COLO829 (cell line): ENCODE measurements at regions not wholly inside any gene's neighbourhood (a gene's known extent, or its start where the extent isn't known, plus 50 kb on each side); places are given as distances from the start of the nearest gene placed in this dataset.
"Not testable (repeated sequence)": the region's sequence is repeated elsewhere in the genome, so short reads cannot be mapped to it uniquely, and the experiment has no call there.

Source experiments
- DNase-seq: peaks from one replicate; pipeline ENCODE4 v3.0.0; 2012; ENCODE audit warnings: low spot score

DNA sequence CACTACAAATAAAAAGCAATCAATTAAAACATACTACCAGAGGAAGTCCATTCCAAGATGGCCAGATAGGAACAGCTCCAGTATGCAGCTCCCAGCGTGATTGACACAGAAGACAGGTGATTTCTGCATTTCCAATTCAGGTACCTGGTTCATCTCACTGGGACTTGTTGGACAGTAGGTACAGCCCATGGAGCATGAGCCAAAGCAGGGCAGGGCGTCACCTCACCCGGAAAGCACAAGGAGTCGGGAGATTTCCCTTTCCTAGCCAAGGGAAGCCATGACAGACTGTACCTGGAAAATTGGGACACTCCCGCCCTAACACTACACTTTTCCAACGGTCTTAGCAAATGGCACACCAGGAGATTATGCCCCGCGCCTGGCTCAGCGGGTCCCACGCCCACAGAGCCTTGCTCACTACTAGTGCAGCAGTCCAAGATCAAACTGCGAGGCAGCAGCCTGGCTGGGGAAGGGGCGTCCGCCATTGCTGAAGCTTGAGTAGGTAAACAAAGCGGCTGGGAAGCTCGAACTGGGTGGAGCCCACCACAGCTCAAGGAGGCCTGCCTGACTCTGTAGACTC lies 106.0 kb downstream of the BUD13 start:
- not testable (repeated sequence) for DNase-seq

DNA sequence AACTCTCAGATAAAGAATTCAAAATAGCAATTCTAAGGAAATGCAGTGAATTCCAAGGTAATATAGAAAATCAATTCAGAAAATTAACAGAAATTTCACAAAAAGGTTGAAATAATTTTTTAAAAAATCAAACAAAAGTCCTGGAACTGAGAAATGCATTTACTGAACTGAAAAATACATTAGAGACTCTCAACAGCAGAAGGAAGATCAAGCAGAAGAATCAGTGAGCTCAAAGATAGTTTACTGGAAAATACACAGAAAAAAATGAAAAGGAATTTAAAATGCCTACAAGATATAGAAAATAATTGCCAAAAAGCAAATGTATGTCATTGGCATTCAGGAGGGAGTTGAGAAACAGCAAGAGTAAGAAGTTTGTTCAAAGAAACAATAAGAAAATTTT lies 107.3 kb downstream of the BUD13 start:
- no peak for DNase-seq

DNA sequence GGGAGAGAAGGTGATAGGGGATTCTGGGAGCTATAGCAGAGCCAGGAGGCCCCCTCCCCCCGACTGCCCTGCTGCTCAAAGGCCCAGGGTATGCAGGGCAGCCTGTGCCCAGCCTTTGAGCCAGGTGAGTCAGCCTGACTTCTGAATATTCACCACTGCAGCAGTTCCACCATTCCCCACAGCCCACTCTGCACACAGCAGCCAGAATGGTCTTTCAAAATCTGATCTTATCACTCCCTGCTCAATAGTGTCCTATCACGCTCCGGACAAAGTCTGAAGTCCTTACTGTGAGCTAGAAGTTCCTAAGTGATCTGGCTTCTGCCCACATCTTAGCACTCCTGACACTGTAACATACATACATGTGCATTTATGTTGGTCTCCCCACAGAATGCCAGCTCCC lies 111.7 kb downstream of the BUD13 start:
- DNase-seq: no peak

DNA sequence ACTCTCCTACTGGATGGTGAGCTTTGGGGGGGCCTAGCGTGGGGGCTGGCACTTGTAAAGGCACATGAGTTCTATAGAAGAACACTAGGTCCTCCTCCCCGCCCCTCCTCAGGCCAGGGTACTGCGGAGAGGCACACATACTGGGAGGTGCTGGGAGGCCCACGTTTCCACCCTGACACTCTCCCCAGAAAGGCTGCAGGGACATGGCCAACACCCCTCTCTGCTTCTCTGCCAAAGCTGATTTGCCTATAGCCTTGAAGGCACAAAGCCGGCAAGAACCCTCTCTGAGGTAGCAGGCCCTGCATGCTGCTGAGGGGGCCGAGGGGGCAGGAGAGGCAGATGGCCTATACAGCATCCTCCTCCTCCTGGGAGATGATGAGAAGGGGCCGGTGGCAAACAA lies 112.8 kb downstream of the BUD13 start:
- no peak for DNase-seq

DNA sequence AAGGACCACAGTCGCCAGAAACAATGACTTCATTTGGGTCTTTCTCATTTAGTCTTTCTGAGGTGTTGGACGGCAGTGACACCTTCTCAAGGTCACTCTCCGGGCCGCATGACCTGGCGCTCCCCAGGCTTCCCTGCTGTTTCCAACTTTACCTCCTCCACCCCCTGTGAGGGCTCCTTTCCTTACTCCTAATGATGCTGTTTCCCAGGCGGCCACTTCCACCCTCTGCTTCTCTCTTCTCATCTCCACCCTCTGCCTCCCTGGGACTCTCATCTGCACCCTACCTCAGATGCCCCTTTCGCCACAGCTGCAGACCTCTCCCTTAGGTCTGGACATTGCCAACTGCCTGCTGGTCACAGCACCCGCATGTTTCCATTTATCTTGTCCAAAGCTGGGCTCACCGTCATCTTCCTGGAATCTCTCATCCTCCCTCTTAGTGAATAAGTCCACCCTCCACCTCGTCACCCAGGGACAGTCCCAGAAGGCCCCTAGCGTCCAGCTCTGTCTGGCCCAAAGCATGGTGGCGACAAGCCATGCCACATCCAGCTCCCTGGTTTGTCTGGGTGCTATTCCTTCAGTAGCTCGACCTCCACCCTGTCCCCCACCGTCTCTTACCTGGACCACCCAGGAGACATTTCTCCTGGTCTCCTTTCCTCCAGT lies 113.8 kb downstream of the BUD13 start:
- DNase-seq: no peak

DNA sequence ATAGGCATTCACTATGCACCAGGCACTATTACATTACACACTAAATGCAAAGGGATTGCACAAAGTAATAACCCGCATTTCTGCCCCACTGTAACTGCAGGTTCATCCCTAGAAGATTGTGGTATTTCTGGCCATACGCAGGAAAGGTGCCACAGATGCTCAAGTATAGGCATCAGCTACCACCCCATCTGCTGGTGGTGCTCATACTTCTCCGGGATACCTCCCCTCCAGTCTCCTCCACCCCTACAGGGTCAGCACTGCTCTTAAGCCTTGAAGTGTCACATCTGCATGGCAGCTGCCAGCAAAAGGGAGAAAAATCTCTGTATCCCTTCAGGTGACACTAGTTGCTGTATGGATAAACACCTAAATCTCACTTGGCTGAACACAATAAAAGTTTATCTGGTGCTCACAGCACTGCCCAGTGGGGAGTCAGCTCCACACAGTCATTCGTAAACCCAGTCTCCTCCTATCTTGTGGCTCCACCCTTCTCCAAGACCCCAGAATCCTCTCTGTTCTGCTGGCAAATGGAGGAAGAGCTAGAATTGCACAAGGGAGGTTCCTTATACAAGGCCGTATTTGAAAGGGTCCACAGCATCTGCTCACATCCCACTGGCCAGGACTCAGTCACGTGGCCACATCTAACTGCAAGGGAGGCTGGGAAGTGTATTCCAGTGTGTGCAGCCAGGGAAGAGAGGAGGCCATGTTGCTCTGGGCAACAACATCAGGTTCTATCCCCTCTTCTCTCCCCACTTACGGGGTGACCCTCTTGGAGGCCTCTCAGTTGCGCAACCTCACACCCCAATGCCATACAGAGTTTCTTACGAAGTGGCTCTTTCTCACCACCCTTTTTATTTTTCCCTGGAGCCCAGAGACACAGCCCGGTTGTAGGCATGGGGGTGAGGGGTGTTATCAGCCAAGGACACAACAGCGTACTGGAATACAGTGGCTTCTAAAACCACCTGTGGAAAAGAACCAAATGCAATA lies 114.7 kb downstream of the BUD13 start:
- DNase-seq: no peak

DNA sequence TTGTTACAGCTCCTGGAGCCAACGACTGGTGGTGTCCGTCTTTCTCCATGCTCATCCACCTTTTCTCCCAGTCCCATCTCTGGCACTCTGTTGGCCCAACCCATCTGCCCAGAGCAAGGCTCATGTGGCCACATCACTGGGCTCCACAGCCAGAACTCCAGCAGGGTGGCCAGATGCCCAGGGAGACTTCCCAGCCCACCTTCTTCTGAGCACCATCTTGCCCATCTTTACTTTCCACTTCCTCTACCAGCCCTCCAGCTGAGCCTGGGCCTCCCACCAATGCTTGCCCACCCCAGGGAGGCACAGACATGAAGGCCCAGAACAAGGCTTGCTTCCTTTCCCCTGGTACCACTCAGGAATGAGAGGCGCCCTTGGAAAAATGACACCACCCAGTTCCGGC lies 116.8 kb downstream of the BUD13 start:
- DNase-seq: no peak

DNA sequence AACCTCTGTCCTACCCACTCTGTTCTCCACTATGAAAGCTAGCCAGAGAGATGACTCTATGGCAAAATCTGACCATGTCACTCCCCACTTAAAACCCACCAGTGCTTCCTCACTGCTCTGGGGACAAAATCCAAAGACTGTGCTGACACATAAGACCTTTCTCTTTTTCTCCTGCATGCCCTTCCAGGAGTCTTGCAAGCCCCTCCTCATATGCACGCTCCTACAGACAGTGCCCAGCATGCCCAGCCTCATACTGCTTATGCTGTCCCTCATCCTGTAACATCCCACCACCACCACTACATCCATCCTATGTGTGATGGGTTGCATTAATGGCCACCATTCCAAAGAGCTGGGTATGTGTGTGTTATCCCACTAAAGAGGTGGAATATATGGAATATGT lies 118.3 kb downstream of the BUD13 start:
- DNase-seq: no peak

DNA sequence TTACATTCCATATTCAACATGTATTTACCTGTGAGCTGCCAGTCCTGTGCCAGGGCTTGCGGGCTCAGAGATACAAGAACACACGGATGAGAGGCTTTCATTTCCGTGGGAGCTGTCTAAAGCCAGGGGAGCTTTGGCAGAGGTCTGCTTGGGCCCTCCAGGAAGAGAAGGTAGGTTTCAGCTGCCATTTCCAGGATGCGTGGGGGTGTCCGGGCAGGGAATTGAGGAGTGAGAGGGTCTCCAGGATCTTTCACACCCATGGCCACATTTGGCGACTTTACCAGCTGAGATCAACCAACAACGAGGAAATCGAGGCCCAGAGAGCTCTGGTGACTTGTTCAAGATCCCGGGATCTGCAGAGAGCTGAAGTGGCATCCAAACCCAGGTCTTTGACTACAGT lies 119.6 kb downstream of the BUD13 start:
- no peak for DNase-seq

DNA sequence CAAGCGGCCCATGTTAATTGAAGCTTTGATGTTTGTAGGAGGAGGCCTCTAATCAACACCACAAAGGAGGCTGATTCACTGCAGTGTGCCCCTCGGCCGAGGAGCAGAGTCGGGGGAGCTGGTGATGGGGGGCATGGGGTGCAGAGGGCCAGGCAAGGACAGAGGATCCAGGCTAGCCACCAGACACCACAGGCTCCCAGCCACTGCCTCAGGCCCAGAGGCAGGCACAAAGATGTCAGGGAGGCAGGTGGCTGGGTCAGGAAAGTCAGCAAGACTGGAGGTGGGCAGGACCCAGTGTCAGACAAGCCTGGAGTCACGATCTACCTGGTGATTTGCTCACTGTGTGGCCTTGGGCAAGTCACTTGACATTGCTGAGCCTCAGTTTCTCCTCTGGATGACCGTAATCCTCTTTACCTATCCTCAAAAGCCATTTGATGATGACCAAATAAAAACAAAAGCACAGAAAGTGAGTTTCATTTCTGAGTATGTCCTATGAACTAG lies 121.0 kb downstream of the BUD13 start:
- DNase-seq: no peak

DNA sequence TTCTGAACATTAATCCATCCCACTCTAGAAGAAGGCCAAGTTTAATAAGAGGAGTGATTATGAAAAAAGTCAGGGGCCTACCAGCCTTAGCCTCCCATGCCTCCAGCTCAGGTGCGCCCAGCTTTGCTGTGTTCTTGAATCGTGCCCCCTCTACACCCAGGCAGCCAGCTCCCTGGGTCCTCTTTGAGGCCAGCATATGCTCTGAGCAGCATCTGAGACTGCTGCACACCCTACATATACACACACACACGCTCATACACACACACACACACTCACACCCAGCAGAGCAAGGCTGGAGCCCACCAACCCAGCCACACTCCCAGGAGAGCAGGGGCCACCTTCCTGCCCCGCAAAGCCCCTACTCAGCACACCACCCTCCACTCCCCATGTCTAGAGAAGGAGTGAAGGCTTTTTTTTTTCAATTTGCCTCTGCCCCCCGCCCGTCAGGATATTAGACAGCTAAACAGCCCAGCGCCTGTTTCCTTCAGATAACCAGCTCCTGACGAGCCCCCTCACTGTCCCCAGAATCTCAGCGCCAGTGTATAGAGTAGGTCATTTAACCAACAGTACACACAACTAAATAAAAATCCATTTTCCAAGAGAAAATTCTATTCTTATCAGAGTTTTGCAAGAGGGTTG lies 121.6 kb downstream of the BUD13 start:
- no peak for DNase-seq

DNA sequence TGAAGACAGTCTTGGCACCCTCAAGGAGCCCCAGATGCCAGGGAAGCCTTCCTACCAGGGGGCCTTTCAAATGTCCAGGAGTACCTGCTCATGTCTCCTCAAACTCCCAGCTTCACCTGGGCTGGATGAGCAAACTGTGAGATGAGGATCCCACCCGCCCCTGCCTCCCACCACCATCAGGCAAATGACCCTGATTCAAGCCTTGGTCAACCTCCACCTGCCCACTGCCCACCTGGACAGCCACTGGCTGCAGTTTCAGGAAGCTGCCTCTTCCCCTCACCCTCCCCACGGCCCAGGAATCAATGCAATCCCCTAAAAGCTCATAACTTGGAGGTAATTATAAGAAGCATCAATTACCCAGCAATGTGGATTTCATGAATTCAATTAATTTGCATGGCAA lies 122.7 kb downstream of the BUD13 start:
- no peak for DNase-seq

DNA sequence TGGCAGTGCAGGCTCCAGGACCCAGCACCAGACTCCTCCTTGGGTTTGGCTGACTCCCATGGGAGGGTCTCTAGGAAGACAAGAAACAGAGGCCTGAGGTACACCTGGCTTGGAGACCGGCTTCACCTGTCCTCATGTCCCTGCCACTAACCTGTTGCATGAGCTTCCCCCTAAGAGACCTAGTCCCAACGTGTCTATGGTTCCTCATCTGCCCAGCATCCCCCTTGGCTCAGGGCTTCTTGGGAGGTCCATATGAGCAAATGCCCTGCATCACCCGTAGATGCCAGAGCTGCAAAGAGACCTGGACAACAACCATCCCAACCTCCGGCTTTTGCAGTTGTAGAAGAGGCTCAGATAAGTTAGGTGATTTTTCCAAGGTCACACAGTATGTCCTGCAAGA lies 123.5 kb downstream of the BUD13 start:
- DNase-seq: no peak

DNA sequence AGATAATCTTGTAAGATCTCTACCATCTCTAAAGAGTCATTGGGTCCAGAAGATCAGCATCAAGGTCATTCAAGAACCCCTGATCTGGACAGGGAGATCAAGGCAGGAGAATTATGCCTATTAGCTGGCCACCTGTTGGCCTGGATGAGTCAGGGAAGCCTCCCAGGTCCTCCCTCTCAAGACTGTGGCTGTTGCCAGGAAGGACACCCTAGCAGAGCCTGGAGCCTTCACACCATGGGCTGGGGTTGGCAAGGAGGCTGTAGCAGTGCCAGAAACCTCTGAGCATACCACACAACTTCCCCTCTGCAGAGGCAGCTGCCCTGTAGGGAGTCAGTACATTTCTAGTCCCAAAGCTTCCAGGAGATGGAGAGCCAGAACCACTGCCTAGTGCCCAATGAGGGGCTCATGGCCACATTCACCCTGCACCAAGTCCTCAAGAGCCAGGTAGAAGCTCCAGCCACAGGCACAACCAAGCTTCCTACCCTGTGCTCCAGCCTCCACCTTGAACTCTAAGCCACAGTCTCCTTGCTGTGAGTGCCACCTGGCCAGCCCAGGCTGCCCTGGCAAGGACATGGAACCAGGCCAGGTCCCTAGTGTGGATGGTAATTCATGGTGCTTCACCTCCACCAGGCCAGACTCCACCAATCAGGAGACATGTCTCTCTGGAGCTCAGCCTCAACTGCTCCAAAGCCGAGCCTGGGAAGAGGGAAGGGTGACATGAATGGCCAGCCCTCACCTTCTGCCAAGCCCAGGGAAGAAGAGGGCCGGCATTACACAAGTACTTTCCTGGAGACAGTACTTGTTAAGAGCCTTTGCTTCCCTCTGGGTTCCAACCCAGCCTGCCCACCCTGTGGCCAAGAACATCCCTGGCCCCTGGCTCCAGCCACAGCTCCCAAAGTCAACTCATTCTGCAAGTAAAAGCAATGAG lies 124.3 kb downstream of the BUD13 start:
- DNase-seq: no peak

DNA sequence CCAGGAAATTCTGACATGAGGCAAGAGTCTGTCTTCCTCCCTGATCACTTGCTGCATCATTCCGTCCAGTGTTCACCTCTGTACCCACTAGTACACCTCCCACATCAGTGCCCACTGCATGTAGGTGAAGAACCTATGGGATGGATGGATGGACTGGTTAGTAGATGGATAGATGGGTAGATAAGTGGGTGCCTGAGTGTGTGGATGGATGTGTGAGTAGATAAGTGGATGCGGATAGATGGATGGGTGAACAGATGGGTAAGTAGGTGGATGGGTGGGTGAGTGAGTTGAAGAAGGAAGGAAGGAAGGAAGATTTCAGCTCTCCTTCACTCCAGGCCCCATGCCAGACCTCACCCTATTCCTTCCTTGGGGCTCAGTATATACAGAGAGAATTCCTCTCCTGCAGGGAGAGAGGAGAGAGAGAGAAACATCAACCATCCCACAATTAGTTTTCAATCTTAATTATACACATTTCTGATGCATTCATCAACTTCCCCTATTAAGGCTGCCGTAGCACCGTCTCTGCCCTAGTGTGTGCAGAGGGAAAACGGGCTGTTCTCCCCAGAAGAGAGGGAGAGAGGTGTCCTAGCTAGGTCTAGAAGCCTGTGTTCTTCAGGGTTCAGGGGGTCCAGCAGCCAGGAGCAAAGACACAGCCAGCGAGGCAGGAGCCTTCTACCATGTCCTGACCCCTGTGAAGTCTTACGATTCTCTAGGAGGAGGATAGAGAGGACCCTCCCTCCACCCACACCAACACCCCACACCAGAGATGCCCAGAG lies 125.3 kb downstream of the BUD13 start:
- no peak for DNase-seq

DNA sequence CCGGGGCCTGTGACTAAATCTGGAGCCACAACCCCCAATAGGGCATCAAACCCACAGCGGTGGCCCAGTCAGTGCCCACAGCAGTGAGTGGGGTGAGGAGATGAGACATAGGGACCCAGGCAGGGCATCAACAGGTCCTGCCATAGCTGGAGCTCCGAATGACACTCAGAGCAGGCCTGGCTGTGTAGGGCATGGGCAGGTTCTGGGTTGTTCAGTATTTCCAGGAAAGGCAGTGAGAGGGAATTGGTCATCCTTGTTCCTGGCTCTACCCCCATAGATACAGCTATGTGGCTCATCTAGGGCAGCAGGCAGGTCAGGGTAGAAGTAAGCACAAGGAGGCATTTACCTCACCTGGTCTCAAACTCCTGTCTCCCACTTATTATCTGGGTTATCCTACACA lies 126.6 kb downstream of the BUD13 start:
- no peak for DNase-seq

DNA sequence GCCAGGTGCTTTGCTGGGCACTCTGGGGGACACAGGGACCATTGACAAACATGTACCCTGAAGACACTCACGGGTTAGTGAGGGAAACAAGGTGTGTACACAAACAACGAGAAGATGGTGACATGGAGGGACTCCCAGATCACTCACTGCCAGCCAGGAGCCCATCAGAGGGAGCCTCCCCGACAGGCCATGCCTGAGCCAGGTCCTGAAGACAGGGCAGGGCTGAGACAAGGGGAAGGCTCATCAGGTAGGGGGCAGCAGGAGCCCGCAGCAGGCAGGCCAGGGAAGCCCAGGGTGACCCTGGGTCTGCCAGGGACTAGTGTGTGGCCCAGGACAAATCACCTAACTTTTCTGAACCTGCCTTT lies 127.9 kb downstream of the BUD13 start:
- DNase-seq: no peak

DNA sequence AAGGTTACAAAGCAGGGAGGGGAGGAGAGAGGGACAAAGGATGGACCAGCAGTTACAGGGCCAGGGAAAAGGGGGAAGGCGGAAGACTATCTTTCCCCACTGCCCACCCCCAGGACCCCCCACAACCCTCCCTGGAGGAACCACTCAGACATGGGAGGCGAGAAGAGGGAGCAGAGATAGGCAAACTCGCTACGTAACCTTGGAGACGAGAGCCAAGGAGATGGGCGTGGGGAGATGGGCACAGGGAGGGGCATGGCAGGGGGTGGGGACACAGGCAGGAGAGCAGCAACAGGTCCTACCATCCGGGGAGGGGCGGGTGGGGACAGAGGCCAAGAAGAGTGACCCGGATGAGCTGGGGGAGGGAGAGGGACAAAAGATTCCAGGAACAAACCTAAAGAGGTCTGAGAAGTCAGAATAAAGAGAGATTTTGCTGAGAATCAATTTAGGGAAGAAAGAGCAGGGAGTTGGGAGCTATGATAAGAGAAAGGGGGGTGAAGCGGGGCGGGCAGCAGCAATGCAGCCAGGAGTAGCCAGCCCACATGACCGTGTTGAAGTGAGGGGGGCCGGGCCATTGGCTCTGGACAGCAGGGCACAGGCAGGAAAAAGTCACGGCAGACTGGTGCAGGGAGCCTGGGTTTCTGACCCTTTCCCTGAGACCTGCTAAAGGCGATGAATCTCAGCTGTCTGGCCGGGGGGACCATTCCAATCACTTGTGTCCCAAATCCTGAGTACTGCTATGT lies 128.4 kb downstream of the BUD13 start:
- DNase-seq: no peak

DNA sequence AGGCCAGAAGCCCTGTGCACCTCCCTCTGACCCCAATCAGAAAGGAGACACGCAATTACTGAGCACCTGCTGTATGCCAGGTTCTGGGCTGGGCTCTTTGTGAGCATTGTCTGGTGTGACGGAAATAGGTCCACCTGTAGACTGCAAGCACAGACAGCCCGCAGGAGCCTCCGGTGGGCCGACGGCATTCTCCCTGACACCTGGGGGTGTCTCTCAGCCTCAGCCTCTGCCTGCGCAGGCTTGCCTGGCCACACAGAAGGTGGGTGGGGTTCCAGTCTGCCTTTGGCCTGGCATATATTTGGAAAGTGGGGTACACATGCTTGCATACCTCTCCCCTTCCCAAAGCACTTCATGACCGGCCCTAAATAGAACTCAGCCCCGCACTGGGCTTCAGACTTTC lies 129.3 kb downstream of the BUD13 start:
- no peak for DNase-seq

DNA sequence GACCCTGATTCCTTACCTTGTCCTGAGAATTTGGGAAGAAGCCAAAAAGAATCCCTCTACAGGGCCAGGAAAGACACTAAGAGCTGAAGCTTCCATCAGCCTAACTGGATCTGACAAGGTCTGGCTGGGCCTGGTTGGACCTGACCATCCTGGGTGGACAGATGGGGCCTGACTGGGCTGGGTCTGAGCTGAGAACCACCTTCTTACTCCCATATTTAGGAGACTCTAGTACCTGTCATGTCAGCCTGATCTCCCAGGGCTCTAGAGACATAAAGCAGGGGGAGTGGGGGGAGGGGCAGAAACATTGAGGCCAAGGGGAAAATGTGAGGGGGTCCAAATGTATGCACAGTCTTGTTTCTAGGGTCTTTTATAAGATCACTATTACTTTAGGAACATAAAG lies 129.9 kb downstream of the BUD13 start:
- no peak for DNase-seq
